ENCODE measurements at regions not wholly inside any gene's neighbourhood (a gene's known extent, or its start where the extent isn't known, plus 50 kb on each side); places are given as distances from the start of the nearest gene placed in this dataset.

- DNase-seq (ENCODE audit: extremely low read depth, low read depth) = peak; percentile 52
- H3K4me3 ChIP-seq (replicated peaks; ENCODE audit: low read depth, low read length) = no peak overlapping the region
- no peak for TF ChIP-seq CTCF (IDR thresholded peaks at IDR 0.05; ENCODE audit: low read depth, low read length, missing control alignments)
These were observed 147.3 kb upstream of the HMHB1 start for GRCh38 chr5:143664623-143665022.

GRCh38 chr5:143663872-143664271 is 148.1 kb upstream of the HMHB1 start:
- no peak for TF ChIP-seq CTCF (IDR thresholded peaks at IDR 0.05; ENCODE audit: low read depth, low read length, missing control alignments)
- H3K4me3 ChIP-seq (replicated peaks; ENCODE audit: low read depth, low read length) = no peak overlapping the region
- no peak for DNase-seq (ENCODE audit: extremely low read depth, low read depth)

GRCh38 chr5:143662020-143662419 is 149.9 kb upstream of the HMHB1 start:
- H3K4me3 ChIP-seq (replicated peaks; ENCODE audit: low read depth, low read length) = no peak overlapping the region
- DNase-seq (ENCODE audit: extremely low read depth, low read depth) = no peak
- TF ChIP-seq CTCF (IDR thresholded peaks at IDR 0.05; ENCODE audit: low read depth, low read length, missing control alignments) = no peak

- no peak overlapping the region for H3K4me3 ChIP-seq (replicated peaks; ENCODE audit: low read depth, low read length)
- no peak for TF ChIP-seq CTCF (IDR thresholded peaks at IDR 0.05; ENCODE audit: low read depth, low read length, missing control alignments)
- DNase-seq (ENCODE audit: extremely low read depth, low read depth) = no peak
These were observed 151.3 kb upstream of the HMHB1 start for GRCh38 chr5:143660625-143661024.

GRCh38 chr5:143659599-143660238 is 152.2 kb upstream of the HMHB1 start:
- no peak for TF ChIP-seq CTCF (IDR thresholded peaks at IDR 0.05; ENCODE audit: low read depth, low read length, missing control alignments)

GRCh38 chr5:143658956-143659355 is 153.0 kb upstream of the HMHB1 start:
- no peak for DNase-seq (ENCODE audit: extremely low read depth, low read depth)
- no peak for TF ChIP-seq CTCF (IDR thresholded peaks at IDR 0.05; ENCODE audit: low read depth, low read length, missing control alignments)
- H3K4me3 ChIP-seq (replicated peaks; ENCODE audit: low read depth, low read length) = no peak overlapping the region

More at GRCh38 chr5:143659599-143660238, 152.2 kb upstream of the HMHB1 start:
- no peak for DNase-seq (ENCODE audit: extremely low read depth, low read depth)
- H3K4me3 ChIP-seq (replicated peaks; ENCODE audit: low read depth, low read length) = no peak overlapping the region
